Body of pancreas (tissue), 4 donors: ENCODE measurements at regions not wholly inside any gene's neighbourhood (a gene's known extent, or its start where the extent isn't known, plus 50 kb on each side); places are given as distances from the start of the nearest gene placed in this dataset.

Experiments used
- CTCF ChIP-seq, 7 experiments: fragments of 450-650 bp in 4 of 7; fragments of 200-600 bp in 3 of 7; sonication (generic) in 3 of 7; IDR thresholded peaks; one replicate each; pipeline ENCODE4 v1.5.1; 2016 to 2019; ENCODE audit warnings: antibody characterized with exemption in 7 of 7
- POLR2A ChIP-seq, 3 donors: fragments of 450-650 bp; IDR thresholded peaks; one replicate each; pipeline ENCODE4 v1.6.1; 2016; ENCODE audit warnings: antibody characterized with exemption in 3 of 3, mild to moderate bottlenecking in 2 of 3

- TF ChIP-seq CTCF (IDR thresholded peaks at IDR 0.05) (no peak), POLR2A (IDR thresholded peaks at IDR 0.05) (no peak)
Measured at GRCh38 chr2:118714118-118714517, 133.3 kb downstream of the EN1 start.
